ENCODE measurements at regions not wholly inside any gene's neighbourhood (a gene's known extent, or its start where the extent isn't known, plus 50 kb on each side); places are given as distances from the start of the nearest gene placed in this dataset.

DNA sequence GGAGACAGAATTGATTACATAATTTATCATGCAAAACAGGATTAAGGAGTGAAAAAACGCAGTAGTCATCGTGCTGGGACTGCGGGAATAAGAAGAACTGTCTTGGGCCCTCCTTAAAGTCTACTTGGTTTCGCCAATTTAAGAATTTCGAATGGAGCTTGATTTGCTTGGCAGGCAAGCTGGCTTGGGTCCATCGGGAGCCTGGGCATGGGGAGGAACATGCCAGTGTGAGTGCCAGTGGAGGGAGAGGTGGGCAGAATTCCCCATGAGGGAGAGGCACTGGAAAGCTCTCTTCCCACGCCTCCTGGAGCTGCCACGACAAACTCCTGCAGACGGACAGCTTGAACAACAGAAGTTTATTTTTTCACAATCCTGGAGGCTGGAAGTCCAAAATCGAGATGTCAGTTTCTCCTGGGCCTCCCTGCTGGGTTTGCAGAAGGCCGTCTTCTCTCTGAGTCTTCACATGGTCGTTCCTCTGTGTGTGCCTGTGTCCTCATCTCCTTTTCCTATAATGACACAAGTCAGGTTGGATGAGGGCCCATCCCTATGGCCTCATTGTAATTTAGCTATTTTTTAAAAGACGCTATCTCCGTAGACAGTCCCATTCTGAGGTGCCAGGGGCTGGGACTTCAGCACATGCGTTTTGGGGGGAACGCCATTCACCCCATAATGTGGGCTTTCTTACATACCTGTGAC is 528.7 kb upstream of the DPP6 start:
- DNase-seq, result no peak
- TF ChIP-seq, protein P1, sequence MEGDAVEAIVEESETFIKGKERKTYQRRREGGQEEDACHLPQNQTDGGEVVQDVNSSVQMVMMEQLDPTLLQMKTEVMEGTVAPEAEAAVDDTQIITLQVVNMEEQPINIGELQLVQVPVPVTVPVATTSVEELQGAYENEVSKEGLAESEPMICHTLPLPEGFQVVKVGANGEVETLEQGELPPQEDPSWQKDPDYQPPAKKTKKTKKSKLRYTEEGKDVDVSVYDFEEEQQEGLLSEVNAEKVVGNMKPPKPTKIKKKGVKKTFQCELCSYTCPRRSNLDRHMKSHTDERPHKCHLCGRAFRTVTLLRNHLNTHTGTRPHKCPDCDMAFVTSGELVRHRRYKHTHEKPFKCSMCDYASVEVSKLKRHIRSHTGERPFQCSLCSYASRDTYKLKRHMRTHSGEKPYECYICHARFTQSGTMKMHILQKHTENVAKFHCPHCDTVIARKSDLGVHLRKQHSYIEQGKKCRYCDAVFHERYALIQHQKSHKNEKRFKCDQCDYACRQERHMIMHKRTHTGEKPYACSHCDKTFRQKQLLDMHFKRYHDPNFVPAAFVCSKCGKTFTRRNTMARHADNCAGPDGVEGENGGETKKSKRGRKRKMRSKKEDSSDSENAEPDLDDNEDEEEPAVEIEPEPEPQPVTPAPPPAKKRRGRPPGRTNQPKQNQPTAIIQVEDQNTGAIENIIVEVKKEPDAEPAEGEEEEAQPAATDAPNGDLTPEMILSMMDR (IDR thresholded peaks at IDR 0.05; ENCODE audit: low read depth, low read length), result no peak
- H3K9me3 ChIP-seq, result no peaks in the 10 kb centered on the region
- peaks cover 30% of the 10 kb centered on the region for H3K27me3 ChIP-seq
- no peaks in the 10 kb centered on the region for H3K4me1 ChIP-seq
- no peaks in the 10 kb centered on the region for H3K36me3 ChIP-seq
- no peak overlapping the region for H3K4me3 ChIP-seq (ENCODE audit: low read depth, low read length)

DNA sequence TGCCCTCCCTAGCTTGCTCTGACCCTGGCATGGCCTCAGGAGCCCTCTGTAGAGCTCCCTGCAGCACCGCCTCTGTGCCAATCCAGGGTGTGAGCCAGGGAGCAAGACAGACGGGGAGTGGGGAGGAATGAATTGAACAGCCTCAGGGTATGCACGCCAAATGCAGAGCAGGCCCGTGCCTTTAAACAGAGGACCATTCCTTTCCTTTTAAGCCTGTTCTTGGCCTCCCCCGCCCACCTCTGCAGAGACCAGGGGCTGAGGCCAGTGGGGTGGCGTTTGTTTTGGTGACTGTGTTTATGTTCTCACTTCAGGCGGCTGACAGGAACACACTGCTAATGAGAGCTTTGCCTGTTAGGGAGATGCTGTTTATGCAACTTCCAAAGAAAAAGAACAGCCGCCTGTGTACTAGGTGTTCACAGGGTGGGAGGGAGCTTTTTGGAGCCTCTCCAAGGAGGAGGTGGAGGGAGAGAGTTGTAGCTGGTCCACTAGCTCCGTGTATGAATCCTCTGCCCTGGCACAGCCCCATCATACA is 528.1 kb upstream of the DPP6 start:
- no peaks in the 10 kb centered on the region for H3K36me3 ChIP-seq
- no peaks in the 10 kb centered on the region for H3K4me1 ChIP-seq
- no peaks in the 10 kb centered on the region for H3K9me3 ChIP-seq
- DNase-seq, result no peak
- TF ChIP-seq, protein P1 (IDR thresholded peaks at IDR 0.05; ENCODE audit: low read depth, low read length), result no peak
- H3K27me3 ChIP-seq, result peaks cover 30% of the 10 kb centered on the region
- no peak overlapping the region for H3K4me3 ChIP-seq (ENCODE audit: low read depth, low read length)

DNA sequence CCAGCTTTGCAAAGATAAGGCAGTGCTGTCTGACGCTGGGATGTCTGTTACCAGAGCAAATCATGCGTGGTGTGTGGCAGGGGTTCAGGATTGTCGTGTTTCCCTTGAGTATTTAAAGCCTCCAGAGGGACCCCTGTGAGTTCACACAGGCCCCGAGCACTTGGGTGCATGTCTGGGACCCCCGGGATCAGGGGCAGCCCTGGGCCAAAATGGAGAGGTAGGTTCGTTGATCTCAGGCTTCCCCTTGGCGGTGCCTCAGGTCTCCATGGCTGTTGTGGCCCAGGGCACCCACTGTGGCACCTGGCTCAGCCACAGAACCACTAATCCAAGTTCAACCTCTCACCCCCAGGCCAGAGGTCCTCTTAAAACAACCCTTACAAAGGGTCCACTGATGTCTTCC is 523.1 kb upstream of the DPP6 start:
- Histone ChIP-seq H3K4me1 (no peaks in the 10 kb centered on the region), H3K4me3 (ENCODE audit: low read depth, low read length) (no peak overlapping the region), H3K36me3 (no peaks in the 10 kb centered on the region), H3K27me3 (0 out of 2 replicates have a peak, but pooled peaks cover 2% of the 10 kb centered on the region), H3K9me3 (no peaks in the 10 kb centered on the region)
- TF ChIP-seq, protein P1 (IDR thresholded peaks at IDR 0.05; ENCODE audit: low read depth, low read length), result no peak
- DNase-seq, result no peak

DNA sequence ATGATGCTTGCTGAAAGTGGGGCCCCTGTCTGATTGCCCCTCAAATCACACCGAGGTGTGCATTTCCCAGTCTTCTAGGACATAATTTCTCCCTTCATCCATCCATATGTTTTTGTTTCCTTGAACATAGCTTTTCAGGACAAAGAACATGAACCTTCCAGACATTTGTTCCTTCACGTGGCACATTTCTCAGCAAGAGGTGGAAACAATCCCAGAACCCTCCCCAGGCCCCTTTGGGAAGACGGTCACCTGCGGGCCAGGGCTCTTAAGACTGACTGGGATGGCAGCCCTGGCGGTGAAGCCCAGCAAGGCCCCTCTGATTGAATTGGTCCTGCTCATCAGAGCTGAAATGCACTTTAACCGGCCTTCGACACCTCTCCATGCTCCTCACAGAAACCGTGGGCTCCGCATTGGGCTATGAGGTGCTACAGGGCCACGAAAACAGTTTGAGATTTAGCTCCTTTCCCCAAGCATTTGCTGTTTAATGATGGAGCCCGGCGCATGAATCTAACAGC is 522.5 kb upstream of the DPP6 start:
- no peaks in the 10 kb centered on the region for H3K9me3 ChIP-seq
- H3K4me3 ChIP-seq (ENCODE audit: low read depth, low read length), result no peak overlapping the region
- no peak for DNase-seq
- TF ChIP-seq, protein P1 (IDR thresholded peaks at IDR 0.05; ENCODE audit: low read depth, low read length), result no peak
- no peaks in the 10 kb centered on the region for H3K36me3 ChIP-seq
- 0 out of 2 replicates have a peak, but pooled peaks cover 2% of the 10 kb centered on the region for H3K27me3 ChIP-seq
- no peaks in the 10 kb centered on the region for H3K4me1 ChIP-seq

DNA sequence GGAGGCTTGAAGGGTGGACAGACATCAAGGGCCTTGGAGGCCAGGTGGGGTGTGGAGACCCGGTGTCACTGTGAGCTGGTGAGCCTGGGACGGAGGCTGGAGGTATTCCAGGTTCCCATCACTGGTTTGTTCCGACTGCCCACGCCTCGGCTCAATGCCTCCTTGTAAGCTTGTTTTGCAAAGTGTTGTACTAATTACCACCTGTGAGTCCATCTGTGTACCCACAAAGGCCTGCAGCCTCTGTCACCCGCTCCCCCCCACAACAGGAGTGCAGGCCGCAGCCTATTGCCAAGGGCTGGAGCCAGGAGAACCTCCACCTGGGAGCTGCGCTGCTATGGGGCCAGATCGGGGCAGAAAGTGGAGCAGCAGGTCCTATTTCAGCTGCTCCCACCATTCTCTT is 521.8 kb upstream of the DPP6 start:
- DNase-seq, result no peak
- 0 out of 2 replicates have a peak, but pooled peaks cover 2% of the 10 kb centered on the region for H3K27me3 ChIP-seq
- TF ChIP-seq, protein P1 (IDR thresholded peaks at IDR 0.05; ENCODE audit: low read depth, low read length), result no peak

DNA sequence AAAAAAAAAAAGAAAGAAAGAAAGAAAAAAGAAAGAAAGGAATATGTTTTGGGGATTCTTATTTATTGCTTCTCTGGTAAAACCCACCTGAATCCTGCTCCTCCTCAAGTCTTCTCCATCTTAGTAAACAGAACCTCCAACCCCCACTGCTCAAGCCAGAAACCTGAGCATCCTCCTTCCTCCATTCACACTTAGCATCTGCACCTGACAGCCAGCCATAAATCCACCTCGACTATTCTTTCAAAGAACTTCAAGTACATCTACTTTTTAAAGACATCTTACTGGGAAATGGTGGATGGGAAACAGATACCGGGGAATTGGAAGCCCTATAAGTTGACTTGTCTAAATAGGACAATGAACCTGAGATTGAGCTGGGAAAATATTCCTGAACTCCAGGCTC is 519.9 kb upstream of the DPP6 start:
- Histone ChIP-seq H3K4me1 (no peaks in the 10 kb centered on the region), H3K4me3 (ENCODE audit: low read depth, low read length) (no peak overlapping the region), H3K9me3 (no peaks in the 10 kb centered on the region), H3K27me3 (0 out of 2 replicates have a peak, but pooled peaks cover 2% of the 10 kb centered on the region), H3K36me3 (no peaks in the 10 kb centered on the region)
- TF ChIP-seq, protein P1 (IDR thresholded peaks at IDR 0.05; ENCODE audit: low read depth, low read length), result no peak
- DNase-seq, result no peak

More for the DNA sequence above, 521.8 kb upstream of the DPP6 start:
- H3K9me3 ChIP-seq, result no peaks in the 10 kb centered on the region
- H3K4me3 ChIP-seq (ENCODE audit: low read depth, low read length), result no peak overlapping the region
- no peaks in the 10 kb centered on the region for H3K36me3 ChIP-seq
- no peaks in the 10 kb centered on the region for H3K4me1 ChIP-seq
